HCT116 (cell line): ENCODE measurements at regions not wholly inside any gene's neighbourhood (a gene's known extent, or its start where the extent isn't known, plus 50 kb on each side); places are given as distances from the start of the nearest gene placed in this dataset.

Experiments used
- EGR1 ChIP-seq: IDR thresholded peaks from 2 replicates; pipeline ENCODE4 v1.6.1; 2012; ENCODE audit warnings: low read depth
- ELF1 ChIP-seq: IDR thresholded peaks from 2 replicates; pipeline ENCODE4 v1.6.1; 2012; ENCODE audit warnings: low read depth, borderline replicate concordance
- EZH2 ChIP-seq: fragments of 200-600 bp; sonication (generic); IDR thresholded peaks from 2 replicates; pipeline ENCODE4 v1.6.1; 2017; ENCODE audit warnings: antibody characterized with exemption, mixed run types
- FOSL1 ChIP-seq: IDR thresholded peaks from 2 replicates; pipeline ENCODE4 v1.6.1; 2012; ENCODE audit warnings: low read depth
- MAX ChIP-seq: IDR thresholded peaks from 2 replicates; pipeline ENCODE4 v1.6.1; 2012
- POLR2AphosphoS5 ChIP-seq: IDR thresholded peaks from 2 replicates; pipeline ENCODE4 v1.6.1; 2011; ENCODE audit warnings: mild to moderate bottlenecking, low read depth, low read length, moderate library complexity
- SP1 ChIP-seq: IDR thresholded peaks from 2 replicates; pipeline ENCODE4 v1.6.1; 2012; ENCODE audit warnings: low read depth
- YY1 ChIP-seq: IDR thresholded peaks from 2 replicates; pipeline ENCODE4 v1.6.1; 2011; ENCODE audit warnings: low read length, low read depth, moderate library complexity, mild to moderate bottlenecking; ENCODE audit not compliant: insufficient replicate concordance; ENCODE audit errors: extremely low read depth
- ZNF274 ChIP-seq: fragments of 200-500 bp; sonication (Bioruptor generic); IDR thresholded peaks from 2 replicates; pipeline ENCODE4 v1.6.1; 2014; ENCODE audit warnings: mild to moderate bottlenecking, low read depth, low read length, inconsistent platforms
- TF ChIP-seq, protein P1 (sequence below), 3 experiments: fragments of 200-600 bp in 1 of 3; sonication (generic) in 1 of 3; IDR thresholded peaks in 2 of 3; conservative IDR thresholded peaks in 1 of 3; 2 replicates each; pipeline ENCODE4 v1.5.1; 2012 to 2017; ENCODE audit warnings: low read depth in 2 of 3, low read length in 2 of 3, antibody characterized with exemption in 1 of 3, borderline replicate concordance in 1 of 3, control low read depth in 1 of 3, mild to moderate bottlenecking in 1 of 3, mixed read lengths in 1 of 3, mixed run types in 1 of 3, moderate library complexity in 1 of 3; ENCODE audit not compliant: insufficient read depth in 1 of 3

GRCh38 chr16:59236804-59237458, 502.8 kb upstream of the GOT2 start:
- no peak for TF ChIP-seq FOSL1
- no peak for TF ChIP-seq YY1
- TF ChIP-seq, protein P1, sequence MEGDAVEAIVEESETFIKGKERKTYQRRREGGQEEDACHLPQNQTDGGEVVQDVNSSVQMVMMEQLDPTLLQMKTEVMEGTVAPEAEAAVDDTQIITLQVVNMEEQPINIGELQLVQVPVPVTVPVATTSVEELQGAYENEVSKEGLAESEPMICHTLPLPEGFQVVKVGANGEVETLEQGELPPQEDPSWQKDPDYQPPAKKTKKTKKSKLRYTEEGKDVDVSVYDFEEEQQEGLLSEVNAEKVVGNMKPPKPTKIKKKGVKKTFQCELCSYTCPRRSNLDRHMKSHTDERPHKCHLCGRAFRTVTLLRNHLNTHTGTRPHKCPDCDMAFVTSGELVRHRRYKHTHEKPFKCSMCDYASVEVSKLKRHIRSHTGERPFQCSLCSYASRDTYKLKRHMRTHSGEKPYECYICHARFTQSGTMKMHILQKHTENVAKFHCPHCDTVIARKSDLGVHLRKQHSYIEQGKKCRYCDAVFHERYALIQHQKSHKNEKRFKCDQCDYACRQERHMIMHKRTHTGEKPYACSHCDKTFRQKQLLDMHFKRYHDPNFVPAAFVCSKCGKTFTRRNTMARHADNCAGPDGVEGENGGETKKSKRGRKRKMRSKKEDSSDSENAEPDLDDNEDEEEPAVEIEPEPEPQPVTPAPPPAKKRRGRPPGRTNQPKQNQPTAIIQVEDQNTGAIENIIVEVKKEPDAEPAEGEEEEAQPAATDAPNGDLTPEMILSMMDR (IDR thresholded peaks at IDR 0.05 in 2 of 3, conservative IDR thresholded peaks at IDR 0.05 in 1 of 3; ENCODE audit: borderline replicate concordance in 1 of 3, insufficient read depth in 1 of 3, low read depth in 2 of 3, low read length in 2 of 3) = no peak
- no peak for TF ChIP-seq MAX
- TF ChIP-seq EZH2 = no peak
- no peak for TF ChIP-seq ELF1
- no peak for TF ChIP-seq POLR2AphosphoS5
- TF ChIP-seq EGR1 = no peak
- no peak for TF ChIP-seq ZNF274
- no peak for TF ChIP-seq SP1
